ENCODE measurements at regions not wholly inside any gene's neighbourhood (a gene's known extent, or its start where the extent isn't known, plus 50 kb on each side); places are given as distances from the start of the nearest gene placed in this dataset.

GRCh38 chr13:73658639-73659038 lies 475.6 kb downstream of the KLF12 start:
- TF ChIP-seq CTCF (IDR thresholded peaks at IDR 0.05; ENCODE audit: poor library complexity) (no peak), EZH2 (IDR thresholded peaks at IDR 0.05; ENCODE audit: borderline replicate concordance) (no peak)

Measured in hepatocyte (in vitro differentiated cells).